GM18508 (cell line): ENCODE measurements at regions not wholly inside any gene's neighbourhood (a gene's known extent, or its start where the extent isn't known, plus 50 kb on each side); places are given as distances from the start of the nearest gene placed in this dataset.
"Not testable (repeated sequence)": the region's sequence is repeated elsewhere in the genome, so short reads cannot be mapped to it uniquely, and the experiment has no call there.

Experiments used
- ATAC-seq: cut with Tn5 transposase; IDR thresholded peaks from one replicate; pipeline ENCODE4 v1.9.1; 2021; ENCODE audit warnings: moderate number of reproducible peaks; ENCODE audit not compliant: insufficient read depth, unreplicated experiment

DNA sequence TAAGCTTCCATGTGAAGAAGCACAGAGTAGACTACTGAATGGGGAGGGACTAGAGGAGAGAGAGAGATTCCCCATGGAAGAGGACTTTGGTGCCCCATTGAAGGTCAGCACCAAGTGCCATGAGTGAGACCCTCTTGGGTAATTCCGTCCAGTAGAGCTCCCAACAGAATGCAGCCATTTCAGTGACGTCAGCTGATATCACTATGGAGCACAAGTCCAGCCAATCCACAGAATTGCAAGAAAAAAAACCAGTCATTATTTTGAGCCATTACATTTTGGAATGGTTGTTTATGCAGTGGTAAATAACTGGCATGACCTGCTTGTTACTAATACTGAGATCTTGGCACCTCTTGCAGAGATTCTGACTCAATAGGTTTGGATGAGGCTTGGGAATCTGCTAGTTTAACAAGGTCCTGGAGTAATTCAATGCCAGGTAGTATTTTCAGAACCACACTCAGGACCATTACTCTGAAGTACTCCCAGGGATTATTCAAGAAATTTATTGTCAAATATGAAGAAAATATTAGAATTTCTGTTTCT, 52.6 kb upstream of the SP8 start:
- ATAC-seq, result no peak

DNA sequence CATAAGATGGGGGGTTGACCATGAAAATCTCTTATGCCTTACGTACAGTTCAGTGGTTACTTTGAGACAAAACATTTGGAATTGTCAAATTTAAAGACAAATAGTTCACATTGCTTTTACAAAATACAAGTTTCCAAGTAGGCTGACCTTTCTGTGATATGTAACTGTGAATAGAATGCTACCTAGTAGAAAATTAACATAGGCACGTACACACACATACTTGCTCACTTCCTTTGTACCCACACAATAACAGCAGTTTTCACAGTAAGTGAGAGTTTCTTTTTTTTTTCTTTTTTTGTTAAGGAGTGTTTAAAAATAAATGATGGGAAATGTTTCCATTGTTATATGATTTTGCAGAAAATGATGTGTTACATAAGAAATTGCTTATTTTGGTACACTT, 53.3 kb upstream of the SP8 start:
- ATAC-seq, result no peak

DNA sequence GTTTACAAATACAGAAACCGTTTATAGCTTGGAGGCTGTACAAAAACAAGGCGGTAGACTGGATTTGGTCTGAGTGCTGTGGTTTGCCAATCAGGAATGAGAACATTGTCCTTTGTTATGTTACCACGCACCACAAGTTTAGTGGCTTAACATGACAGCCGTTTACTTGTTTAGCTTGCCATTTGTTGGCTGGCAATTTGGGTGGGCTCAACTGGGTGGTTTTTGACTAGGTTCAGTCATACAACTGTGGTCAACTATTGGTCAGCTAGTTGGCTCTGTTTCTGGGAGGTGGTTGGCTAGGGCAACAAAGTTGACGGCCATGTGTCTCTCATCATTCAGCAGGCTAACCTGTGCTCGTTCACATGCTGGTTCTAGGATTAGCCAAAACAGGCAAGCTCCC, 60.1 kb upstream of the SP8 start:
- ATAC-seq, result no peak

DNA sequence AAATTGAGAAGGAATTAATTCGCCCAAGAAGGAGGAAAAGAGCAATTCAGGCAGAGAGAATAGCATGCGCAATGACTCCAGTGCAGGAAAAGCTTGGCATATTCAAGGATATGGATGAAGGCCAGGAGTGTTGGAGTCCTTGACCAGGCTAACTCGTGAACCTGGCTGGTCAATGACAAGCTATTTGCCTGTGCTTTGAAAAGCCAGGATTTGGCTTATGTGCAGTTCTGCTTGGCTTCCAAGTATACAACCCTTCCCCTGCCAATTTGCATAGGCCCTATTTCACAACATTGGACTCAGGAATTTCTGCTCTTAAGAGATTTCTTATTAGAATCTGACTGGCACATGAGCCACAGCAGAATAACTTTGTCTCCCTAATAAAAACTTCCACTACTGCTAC, 72.3 kb upstream of the SP8 start:
- no peak for ATAC-seq

DNA sequence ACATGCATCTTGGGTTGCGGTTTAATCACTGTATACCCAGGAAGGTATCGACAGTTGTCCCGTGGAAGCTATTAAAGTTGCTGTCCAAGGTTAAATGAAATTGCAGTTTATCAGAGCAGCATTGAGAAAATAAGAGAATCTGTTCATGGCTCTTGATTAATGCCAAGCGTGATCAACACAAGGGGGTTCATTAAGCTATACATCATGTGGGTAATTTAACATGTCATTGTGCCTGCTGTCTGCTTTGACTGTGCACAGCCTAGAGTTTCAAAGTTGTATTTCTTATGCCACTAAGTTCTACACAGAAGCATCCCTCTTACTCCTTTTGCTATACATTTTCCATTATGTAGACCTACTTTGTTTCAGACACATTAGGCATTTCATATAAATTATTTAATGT, 74.8 kb upstream of the SP8 start:
- ATAC-seq, result no peak

DNA sequence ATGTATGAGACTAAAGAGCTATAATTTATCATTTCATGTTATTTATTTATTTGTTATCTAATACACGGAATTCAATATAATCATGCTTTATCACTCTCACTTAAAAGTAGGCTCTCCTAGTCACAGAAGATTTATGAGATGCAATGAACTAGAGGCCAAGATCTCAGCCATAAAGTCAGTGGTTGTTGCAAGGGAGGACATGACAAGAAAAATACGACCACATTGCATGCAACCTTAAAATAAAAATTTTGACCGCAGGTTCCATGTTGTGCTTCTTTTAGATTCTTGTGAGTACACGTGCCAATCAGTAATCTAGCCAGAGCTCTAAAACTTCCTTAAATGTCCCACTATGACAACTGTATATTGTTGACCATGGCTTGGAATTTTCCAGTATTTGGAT, 75.9 kb upstream of the SP8 start:
- no peak for ATAC-seq

DNA sequence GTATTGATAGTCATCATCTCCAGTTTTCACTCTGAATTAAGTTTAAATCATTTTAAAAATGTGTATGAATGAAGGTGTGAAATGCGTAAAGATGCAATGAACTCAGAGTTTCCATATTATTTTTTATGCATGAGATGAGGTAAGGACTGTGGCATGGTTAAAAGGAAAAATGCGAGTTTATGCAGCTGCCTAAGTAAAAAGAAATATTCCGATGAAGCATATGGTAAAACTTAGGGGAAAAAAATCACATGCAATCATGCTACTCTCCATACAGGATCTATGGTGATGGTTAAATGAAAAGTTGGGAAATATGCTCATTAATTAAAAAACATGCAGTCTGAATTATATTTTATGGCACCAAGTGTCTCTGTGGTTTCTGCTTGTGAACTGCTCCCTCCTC, 77.5 kb upstream of the SP8 start:
- ATAC-seq, result no peak

DNA sequence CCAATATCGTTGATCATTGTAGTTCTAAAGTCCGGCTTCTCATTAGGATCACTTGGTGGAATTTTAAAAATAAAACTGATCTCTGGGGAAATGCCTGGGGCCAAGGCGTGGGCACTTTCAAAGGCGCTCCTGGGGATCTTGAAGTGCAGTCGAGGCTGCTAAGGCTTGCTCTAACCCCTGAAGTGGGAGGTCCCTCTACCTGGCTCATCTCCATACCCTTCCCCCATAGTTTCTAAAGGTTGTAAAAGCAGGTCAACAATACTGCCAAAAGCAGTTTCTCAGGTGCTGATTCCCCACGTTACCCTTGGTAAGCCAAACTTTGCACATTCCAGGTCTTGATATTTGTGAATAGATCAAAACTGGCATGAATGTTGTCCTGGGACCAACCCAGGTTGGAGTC, 79.0 kb upstream of the SP8 start:
- ATAC-seq, result no peak

DNA sequence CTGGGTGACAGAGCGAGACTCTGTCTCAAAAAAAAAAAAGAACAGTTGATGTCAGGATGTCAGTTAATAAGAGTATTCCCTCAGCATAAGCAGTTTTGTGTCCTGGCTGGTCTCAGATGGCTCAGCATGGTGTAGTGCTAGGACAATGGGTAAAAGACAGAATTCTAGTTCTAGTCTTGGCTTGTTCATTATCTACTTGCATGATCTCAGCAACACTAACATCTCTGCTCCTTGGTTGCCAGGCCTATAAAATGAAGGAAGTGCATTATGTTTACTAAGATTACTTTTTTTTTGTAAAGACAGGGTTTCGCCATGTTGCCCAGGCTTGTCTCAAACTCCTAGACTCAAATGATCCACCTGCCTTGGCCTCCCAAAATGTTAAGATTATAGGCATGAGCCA, 84.3 kb upstream of the SP8 start:
- no peak for ATAC-seq

DNA sequence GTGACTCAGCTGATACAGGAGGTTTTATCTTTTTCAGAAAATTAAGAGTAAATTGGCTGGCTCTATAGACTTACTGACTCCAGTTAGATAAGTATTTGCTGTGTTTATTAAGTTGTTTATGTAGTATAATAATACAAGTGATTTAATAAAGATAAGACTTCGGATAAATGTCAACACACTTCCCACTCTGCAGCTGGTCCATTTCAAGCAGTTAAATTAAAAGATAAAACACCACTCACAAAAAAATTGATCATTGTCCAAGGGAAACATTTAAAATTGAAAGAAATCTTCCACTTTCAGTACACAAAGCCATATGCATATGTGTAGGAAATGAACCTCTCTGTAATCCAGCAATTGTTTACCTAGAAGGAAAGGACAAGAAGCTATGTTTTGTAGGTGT, 106.1 kb upstream of the SP8 start:
- no peak for ATAC-seq

DNA sequence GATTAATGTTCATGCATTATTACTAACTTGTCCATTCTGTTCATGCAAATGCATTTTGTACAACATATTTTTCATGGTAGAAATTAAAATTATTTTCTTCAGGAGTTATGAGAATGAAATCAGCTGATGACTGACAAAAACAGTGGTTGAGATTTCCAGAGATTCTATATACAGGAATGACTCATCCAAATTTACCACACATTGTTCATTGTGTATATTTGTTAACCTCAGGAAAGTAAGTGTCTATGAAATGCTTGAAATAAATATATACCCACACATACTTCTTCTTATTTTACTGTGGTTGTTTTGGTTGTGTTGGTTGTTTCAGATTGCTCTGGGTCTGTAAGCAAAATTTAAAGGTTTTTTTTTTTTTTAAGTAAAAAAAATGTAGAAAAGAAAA, 108.1 kb upstream of the SP8 start:
- ATAC-seq, result no peak

DNA sequence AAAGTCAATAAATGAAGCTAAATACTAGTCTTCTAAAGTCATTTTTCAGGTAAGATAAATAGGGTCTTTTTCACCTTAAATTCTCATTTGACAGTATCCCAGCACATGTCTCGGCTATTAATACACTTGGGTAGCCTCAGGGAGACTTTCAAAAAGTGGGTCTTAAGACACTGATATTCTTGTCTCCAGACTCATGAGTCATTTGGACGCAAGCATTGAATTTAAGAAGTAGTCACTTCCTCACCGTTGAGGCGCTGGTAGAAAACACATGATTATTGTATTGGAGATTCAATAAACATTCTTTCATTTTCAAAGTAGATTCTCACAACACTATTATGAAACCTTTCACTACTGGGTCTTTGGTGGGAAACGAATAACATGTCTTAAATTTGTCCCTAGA, 108.9 kb upstream of the SP8 start:
- no peak for ATAC-seq

DNA sequence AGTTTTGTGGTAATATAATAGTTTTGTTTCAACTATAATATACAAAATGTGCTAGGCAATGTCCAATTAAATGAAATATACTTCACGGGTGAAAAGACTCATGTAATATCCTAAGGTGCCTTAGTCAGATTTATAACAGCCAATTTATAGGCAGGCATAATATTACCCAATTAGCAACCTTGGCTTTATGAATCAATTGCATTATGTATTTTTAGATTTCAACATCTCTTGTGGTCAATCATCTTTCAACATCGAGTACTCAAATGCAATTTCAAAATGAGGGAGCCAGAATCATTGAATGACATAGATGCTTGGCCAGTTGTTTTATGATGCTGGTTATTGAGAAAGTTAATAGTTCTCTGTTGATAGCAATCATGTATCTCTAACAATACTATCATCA, 110.3 kb upstream of the SP8 start:
- no peak for ATAC-seq

DNA sequence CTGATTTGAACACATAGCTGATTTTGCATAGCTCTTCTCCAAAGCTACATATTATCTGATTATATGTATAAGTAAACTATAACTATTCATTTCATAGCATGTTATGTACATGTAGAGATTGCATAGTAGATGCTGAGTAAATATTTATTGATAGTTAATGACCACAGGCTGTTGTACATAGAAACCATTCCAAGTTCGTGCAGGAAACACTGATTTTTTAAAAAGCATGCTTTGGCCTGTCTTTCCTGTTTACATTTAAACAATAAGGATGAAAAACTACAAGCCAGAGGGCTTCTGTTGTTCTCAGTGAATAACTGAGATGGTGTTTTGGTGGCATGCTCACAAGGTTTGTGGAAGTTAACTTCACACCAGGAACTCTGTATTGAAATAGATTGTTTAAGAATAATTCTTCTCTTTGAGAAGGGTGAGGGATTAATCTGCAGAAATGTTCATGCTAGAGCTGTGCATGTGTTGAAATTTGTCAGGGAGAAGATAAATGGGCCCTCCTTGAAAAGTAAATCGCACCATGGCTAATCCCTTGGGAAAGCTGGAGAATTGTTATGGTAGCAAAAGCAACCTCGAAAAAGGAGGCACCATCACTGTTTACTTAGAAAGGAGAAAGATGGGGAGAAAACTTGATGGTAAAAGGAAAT, 120.2 kb upstream of the SP8 start:
- no peak for ATAC-seq

DNA sequence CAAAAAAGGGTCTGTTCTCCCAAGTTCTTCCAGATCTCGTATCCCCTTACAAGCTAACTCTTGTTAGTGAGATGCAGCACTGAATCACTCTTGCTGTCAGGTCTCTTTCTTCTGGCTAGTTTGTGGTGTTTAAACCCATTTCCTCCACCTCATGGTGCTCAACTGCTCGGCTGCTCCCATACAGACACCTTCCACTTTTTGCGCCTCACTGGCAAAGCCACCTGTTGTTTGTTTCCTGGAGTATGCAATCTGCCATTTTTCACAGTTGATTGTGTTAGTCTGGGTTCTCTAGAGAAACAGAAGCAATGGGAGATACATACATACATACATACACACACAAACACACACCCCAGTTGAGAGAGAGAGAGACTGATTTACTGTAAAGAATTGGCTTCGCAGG, 124.4 kb upstream of the SP8 start:
- no peak for ATAC-seq

DNA sequence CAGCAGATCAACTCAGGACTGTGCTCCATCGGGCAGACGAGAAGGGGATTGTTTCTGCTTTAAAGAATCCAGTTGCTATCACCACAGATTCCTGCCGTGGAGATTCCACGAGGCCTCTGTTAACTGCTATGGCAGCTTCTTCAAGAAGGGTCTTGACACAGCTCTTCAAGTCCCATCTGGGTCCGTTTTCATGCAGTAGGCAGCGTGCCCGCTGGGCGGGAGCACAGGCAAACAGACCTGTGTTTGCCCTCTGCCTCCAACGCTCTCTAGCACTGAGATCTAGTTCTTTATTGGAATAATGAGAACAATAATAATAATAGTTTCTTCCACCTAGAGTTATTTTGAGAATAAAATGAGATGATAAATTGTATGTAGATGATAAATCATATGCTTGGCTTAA, 127.2 kb upstream of the SP8 start:
- ATAC-seq, result no peak

DNA sequence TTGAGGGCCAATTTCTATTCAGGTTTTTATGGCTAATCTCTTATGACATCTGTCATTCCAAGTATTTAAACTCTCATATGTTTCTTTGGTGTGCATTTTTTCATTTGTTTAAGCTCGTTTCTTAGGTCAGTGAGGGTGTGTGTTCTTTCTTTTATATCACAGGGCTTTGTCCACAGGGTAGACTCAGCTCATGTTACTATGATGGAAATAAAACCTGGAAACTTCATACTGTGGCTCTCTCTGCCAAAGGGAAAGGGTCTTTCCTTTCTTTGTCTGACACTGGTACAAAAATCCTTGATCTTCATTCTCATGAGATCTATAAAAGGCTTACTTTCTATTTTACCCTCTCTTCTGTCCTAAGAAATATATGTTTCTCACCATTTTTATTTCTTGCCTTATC, 129.6 kb upstream of the SP8 start:
- no peak for ATAC-seq

DNA sequence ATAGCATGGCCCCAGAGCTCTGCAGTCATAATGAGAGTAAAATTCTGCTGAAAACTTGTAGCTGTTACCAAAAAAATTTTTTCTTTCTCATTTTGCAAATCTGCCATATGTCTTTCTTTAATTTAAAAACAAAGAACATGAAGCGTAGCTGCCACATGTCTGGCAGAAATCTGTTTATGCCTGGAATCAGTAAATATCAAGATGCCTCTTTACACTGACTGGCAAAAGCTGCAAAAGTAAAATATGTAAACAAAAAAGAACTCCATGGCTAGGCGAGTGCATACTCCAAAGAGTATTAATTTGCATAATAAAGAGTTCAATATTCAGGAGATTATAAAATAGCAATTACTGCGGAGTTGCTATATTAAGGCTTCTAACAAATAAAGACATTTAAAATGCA, 130.9 kb upstream of the SP8 start:
- ATAC-seq, result no peak

DNA sequence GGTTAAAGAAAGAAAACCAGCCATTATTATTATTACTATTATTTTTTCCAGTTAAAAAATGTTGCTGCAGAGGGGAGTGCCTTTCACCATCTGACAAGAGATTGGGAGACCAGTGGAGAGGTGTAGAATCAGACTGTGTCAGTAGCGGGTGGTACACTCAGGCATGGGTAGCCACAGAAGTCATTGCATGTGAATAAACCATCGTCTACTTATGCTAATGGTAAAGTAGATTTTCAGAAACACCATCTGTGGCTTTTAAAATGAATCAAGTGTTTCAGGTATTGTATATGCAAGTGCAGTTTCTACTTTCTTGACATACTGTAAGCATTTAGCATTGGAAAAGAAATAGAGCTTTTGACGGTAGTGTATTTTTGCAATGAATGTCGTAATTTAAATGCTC, 131.5 kb upstream of the SP8 start:
- no peak for ATAC-seq

DNA sequence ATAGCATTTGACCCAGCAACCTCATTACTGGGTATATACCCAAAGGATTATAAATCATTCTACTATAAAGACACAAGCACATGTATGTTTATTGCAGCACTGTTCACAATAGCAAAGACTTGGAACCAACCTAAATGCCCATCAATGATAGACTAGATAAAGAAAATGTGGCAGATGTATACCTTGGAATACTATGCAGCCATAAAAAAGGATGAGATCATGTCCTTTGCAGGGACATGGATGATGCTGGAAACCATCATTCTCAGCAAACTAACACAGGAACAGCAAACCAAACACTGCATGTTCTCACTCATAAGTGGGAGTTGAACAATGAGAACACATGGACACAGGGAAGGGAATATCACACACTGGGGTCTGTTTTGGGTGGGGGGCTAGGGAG, 140.5 kb upstream of the SP8 start:
- not testable (repeated sequence) for ATAC-seq

DNA sequence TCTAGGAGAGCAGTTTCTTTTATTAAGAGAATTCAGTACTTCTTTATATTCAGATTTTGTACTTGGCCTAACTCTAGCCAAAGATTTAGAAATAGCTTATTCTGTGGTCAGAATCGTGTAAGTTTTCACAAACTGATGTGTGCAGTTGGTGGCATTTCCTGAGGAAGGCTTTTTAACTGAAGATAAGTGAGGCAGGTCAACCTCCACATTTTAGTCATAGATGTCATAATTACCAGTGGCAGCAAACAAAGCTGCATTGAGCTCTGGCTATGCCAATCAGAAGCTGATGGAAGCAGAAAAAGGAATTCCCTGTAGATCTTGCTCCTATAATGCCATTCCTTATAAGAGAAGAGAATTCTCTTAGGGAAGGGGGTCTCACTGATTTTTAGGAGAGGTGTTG, 141.3 kb upstream of the SP8 start:
- no peak for ATAC-seq

DNA sequence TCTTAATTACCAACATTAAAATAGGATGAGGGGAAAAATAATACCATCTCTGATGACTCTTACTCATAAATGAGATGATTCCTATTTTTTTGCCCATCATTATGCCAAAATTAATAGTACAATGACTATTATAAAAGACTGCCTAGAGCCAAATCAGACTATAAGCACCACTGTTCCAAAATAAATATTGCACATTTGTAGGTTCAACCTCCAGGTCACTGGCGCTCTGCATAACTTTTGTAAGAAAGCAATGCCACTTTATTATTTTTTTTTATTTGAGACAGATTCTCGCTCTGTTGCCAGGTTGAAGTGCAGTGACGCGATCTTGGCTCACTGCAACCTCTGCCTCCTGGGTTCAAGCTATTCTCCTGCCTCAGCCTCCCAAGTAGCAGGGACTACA, 142.5 kb upstream of the SP8 start:
- ATAC-seq, result no peak

DNA sequence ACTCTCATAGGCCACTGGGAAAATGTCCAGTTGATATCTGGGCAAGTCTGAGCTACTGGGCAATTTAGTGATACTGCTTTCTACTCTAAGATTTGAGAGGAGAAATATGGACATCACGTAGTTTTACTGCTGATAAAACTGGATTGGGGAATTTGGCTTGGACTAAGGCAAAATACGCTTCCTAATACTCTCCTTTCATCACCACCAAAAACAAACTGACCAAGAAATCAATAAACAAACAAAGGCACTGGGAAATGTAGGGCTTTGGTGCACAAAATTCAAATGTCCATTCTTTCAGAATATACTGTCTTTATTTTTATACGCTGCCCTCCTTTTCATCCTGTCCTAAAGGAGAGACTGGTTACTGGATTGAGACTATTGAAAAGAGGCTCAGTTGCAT, 145.1 kb upstream of the SP8 start:
- ATAC-seq, result no peak
